ENCODE measurements at regions not wholly inside any gene's neighbourhood (a gene's known extent, or its start where the extent isn't known, plus 50 kb on each side); places are given as distances from the start of the nearest gene placed in this dataset.

- Histone ChIP-seq H3K9me3 (ENCODE audit: control insufficient read depth, low read length) (no peaks in the 10 kb centered on the region), H3K36me3 (ENCODE audit: control insufficient read depth, insufficient read depth, low read length) (no peaks in the 10 kb centered on the region), H3K27ac (ENCODE audit: insufficient read depth, low read length, poor library complexity, severe bottlenecking) (no peak overlapping the region), H3K27me3 (replicated peaks; ENCODE audit: control insufficient read depth, insufficient read depth, low read length, poor library complexity, severe bottlenecking) (no peaks in the 10 kb centered on the region), H3K4me1 (ENCODE audit: control insufficient read depth, insufficient read depth, low read length, poor library complexity, severe bottlenecking) (no peaks in the 10 kb centered on the region), H3K4me3 (ENCODE audit: insufficient read depth, low read depth, low read length, poor library complexity, severe bottlenecking) (no peak overlapping the region)
- no peak for DNase-seq
Measured at GRCh38 chr12:67922245-67922644, 67.0 kb upstream of the IFNG-AS1 start.

- H3K27me3 ChIP-seq (replicated peaks; ENCODE audit: control insufficient read depth, insufficient read depth, low read length, poor library complexity, severe bottlenecking): no peaks in the 10 kb centered on the region
- H3K4me1 ChIP-seq (ENCODE audit: control insufficient read depth, insufficient read depth, low read length, poor library complexity, severe bottlenecking): no peaks in the 10 kb centered on the region
- H3K4me3 ChIP-seq (ENCODE audit: insufficient read depth, low read depth, low read length, poor library complexity, severe bottlenecking): no peak overlapping the region
- DNase-seq: no peak
- H3K9me3 ChIP-seq (ENCODE audit: control insufficient read depth, low read length): no peaks in the 10 kb centered on the region
- H3K27ac ChIP-seq (ENCODE audit: insufficient read depth, low read length, poor library complexity, severe bottlenecking): no peak overlapping the region
- H3K36me3 ChIP-seq (ENCODE audit: control insufficient read depth, insufficient read depth, low read length): no peaks in the 10 kb centered on the region
Measured at GRCh38 chr12:67925077-67925476, 64.2 kb upstream of the IFNG-AS1 start.

GRCh38 chr12:67925552-67925951 is 63.7 kb upstream of the IFNG-AS1 start:
- H3K36me3 ChIP-seq (ENCODE audit: control insufficient read depth, insufficient read depth, low read length): no peaks in the 10 kb centered on the region
- H3K9me3 ChIP-seq (ENCODE audit: control insufficient read depth, low read length): no peaks in the 10 kb centered on the region
- no peaks in the 10 kb centered on the region for H3K27me3 ChIP-seq (replicated peaks; ENCODE audit: control insufficient read depth, insufficient read depth, low read length, poor library complexity, severe bottlenecking)
- no peaks in the 10 kb centered on the region for H3K4me1 ChIP-seq (ENCODE audit: control insufficient read depth, insufficient read depth, low read length, poor library complexity, severe bottlenecking)
- no peak overlapping the region for H3K4me3 ChIP-seq (ENCODE audit: insufficient read depth, low read depth, low read length, poor library complexity, severe bottlenecking)
- DNase-seq: no peak
- H3K27ac ChIP-seq (ENCODE audit: insufficient read depth, low read length, poor library complexity, severe bottlenecking): no peak overlapping the region

- Histone ChIP-seq H3K27ac (ENCODE audit: insufficient read depth, low read length, poor library complexity, severe bottlenecking) (no peak overlapping the region), H3K9me3 (ENCODE audit: control insufficient read depth, low read length) (no peaks in the 10 kb centered on the region), H3K36me3 (ENCODE audit: control insufficient read depth, insufficient read depth, low read length) (no peaks in the 10 kb centered on the region), H3K4me3 (ENCODE audit: insufficient read depth, low read depth, low read length, poor library complexity, severe bottlenecking) (no peak overlapping the region), H3K4me1 (ENCODE audit: control insufficient read depth, insufficient read depth, low read length, poor library complexity, severe bottlenecking) (no peaks in the 10 kb centered on the region), H3K27me3 (replicated peaks; ENCODE audit: control insufficient read depth, insufficient read depth, low read length, poor library complexity, severe bottlenecking) (no peaks in the 10 kb centered on the region)
- DNase-seq: no peak
Measured at GRCh38 chr12:67926063-67926462, 63.2 kb upstream of the IFNG-AS1 start.

- H3K9me3 ChIP-seq (ENCODE audit: control insufficient read depth, low read length): no peaks in the 10 kb centered on the region
- H3K36me3 ChIP-seq (ENCODE audit: control insufficient read depth, insufficient read depth, low read length): no peaks in the 10 kb centered on the region
- H3K27ac ChIP-seq (ENCODE audit: insufficient read depth, low read length, poor library complexity, severe bottlenecking): no peak overlapping the region
- H3K4me3 ChIP-seq (ENCODE audit: insufficient read depth, low read depth, low read length, poor library complexity, severe bottlenecking): no peak overlapping the region
- H3K4me1 ChIP-seq (ENCODE audit: control insufficient read depth, insufficient read depth, low read length, poor library complexity, severe bottlenecking): no peaks in the 10 kb centered on the region
- no peak for DNase-seq
- H3K27me3 ChIP-seq (replicated peaks; ENCODE audit: control insufficient read depth, insufficient read depth, low read length, poor library complexity, severe bottlenecking): no peaks in the 10 kb centered on the region
Measured at GRCh38 chr12:67927324-67927723, 61.9 kb upstream of the IFNG-AS1 start.

- H3K27me3 ChIP-seq (replicated peaks; ENCODE audit: control insufficient read depth, insufficient read depth, low read length, poor library complexity, severe bottlenecking): no peaks in the 10 kb centered on the region
- no peaks in the 10 kb centered on the region for H3K4me1 ChIP-seq (ENCODE audit: control insufficient read depth, insufficient read depth, low read length, poor library complexity, severe bottlenecking)
- no peaks in the 10 kb centered on the region for H3K9me3 ChIP-seq (ENCODE audit: control insufficient read depth, low read length)
Measured at GRCh38 chr12:67927815-67928214, 61.4 kb upstream of the IFNG-AS1 start.

GRCh38 chr12:67928621-67929383 is 60.4 kb upstream of the IFNG-AS1 start:
- Histone ChIP-seq H3K4me1 (ENCODE audit: control insufficient read depth, insufficient read depth, low read length, poor library complexity, severe bottlenecking) (no peaks in the 10 kb centered on the region), H3K4me3 (ENCODE audit: insufficient read depth, low read depth, low read length, poor library complexity, severe bottlenecking) (no peak overlapping the region), H3K9me3 (ENCODE audit: control insufficient read depth, low read length) (no peaks in the 10 kb centered on the region), H3K36me3 (ENCODE audit: control insufficient read depth, insufficient read depth, low read length) (no peaks in the 10 kb centered on the region), H3K27me3 (replicated peaks; ENCODE audit: control insufficient read depth, insufficient read depth, low read length, poor library complexity, severe bottlenecking) (no peaks in the 10 kb centered on the region), H3K27ac (ENCODE audit: insufficient read depth, low read length, poor library complexity, severe bottlenecking) (no peak overlapping the region)
- no peak for DNase-seq

More at GRCh38 chr12:67927815-67928214, 61.4 kb upstream of the IFNG-AS1 start:
- Histone ChIP-seq H3K4me3 (ENCODE audit: insufficient read depth, low read depth, low read length, poor library complexity, severe bottlenecking) (no peak overlapping the region), H3K36me3 (ENCODE audit: control insufficient read depth, insufficient read depth, low read length) (no peaks in the 10 kb centered on the region), H3K27ac (ENCODE audit: insufficient read depth, low read length, poor library complexity, severe bottlenecking) (no peak overlapping the region)
- DNase-seq: no peak

- DNase-seq: no peak
- no peaks in the 10 kb centered on the region for H3K9me3 ChIP-seq (ENCODE audit: control insufficient read depth, low read length)
- no peaks in the 10 kb centered on the region for H3K27me3 ChIP-seq (replicated peaks; ENCODE audit: control insufficient read depth, insufficient read depth, low read length, poor library complexity, severe bottlenecking)
- H3K27ac ChIP-seq (ENCODE audit: insufficient read depth, low read length, poor library complexity, severe bottlenecking): no peak overlapping the region
- no peaks in the 10 kb centered on the region for H3K4me1 ChIP-seq (ENCODE audit: control insufficient read depth, insufficient read depth, low read length, poor library complexity, severe bottlenecking)
- H3K4me3 ChIP-seq (ENCODE audit: insufficient read depth, low read depth, low read length, poor library complexity, severe bottlenecking): no peak overlapping the region
- no peaks in the 10 kb centered on the region for H3K36me3 ChIP-seq (ENCODE audit: control insufficient read depth, insufficient read depth, low read length)
Measured at GRCh38 chr12:67929384-67929772, 59.9 kb upstream of the IFNG-AS1 start.

GRCh38 chr12:67937822-67938221 is 51.4 kb upstream of the IFNG-AS1 start:
- DNase-seq: no peak
- H3K4me3 ChIP-seq (ENCODE audit: insufficient read depth, low read depth, low read length, poor library complexity, severe bottlenecking): no peak overlapping the region
- H3K36me3 ChIP-seq (ENCODE audit: control insufficient read depth, insufficient read depth, low read length): no peaks in the 10 kb centered on the region
- H3K9me3 ChIP-seq (ENCODE audit: control insufficient read depth, low read length): no peaks in the 10 kb centered on the region
- H3K27ac ChIP-seq (ENCODE audit: insufficient read depth, low read length, poor library complexity, severe bottlenecking): no peak overlapping the region
- H3K27me3 ChIP-seq (replicated peaks; ENCODE audit: control insufficient read depth, insufficient read depth, low read length, poor library complexity, severe bottlenecking): no peaks in the 10 kb centered on the region
- H3K4me1 ChIP-seq (ENCODE audit: control insufficient read depth, insufficient read depth, low read length, poor library complexity, severe bottlenecking): no peaks in the 10 kb centered on the region

All from effector memory CD4-positive, alpha-beta T cell (primary cell).